Right cardiac atrium (tissue), 5 donors: ENCODE measurements at regions not wholly inside any gene's neighbourhood (a gene's known extent, or its start where the extent isn't known, plus 50 kb on each side); places are given as distances from the start of the nearest gene placed in this dataset.
"Not testable (repeated sequence)": the region's sequence is repeated elsewhere in the genome, so short reads cannot be mapped to it uniquely, and the experiment has no call there.

Experiments
- ATAC-seq, 2 donors: fragments of 200-7000 bp; cut with Tn5 transposase; one replicate each; pipeline versions ENCODE4 v1.8.0 to v1.9.1; 2020; ENCODE audit warnings: moderate library complexity in 2 of 2, mild to moderate bottlenecking in 1 of 2
- DNase-seq, 3 donors: peaks; one replicate each; pipeline ENCODE4 v3.0.0-alpha.2; 2020
- H3K27ac ChIP-seq: one replicate; pipeline ENCODE4 v1.5.1; 2013; ENCODE audit warnings: mild to moderate bottlenecking, low read length, control low read depth, moderate library complexity
- H3K27me3 ChIP-seq: one replicate; pipeline ENCODE4 v1.6.1; 2013; ENCODE audit not compliant: control insufficient read depth, insufficient read depth
- H3K4me1 ChIP-seq: one replicate; pipeline ENCODE4 v1.6.1; 2013; ENCODE audit warnings: low read length; ENCODE audit not compliant: control insufficient read depth, insufficient read depth
- H3K4me3 ChIP-seq: one replicate; pipeline ENCODE4 v1.5.1; 2013; ENCODE audit warnings: low read length, control low read depth
- H3K9me3 ChIP-seq: one replicate; pipeline ENCODE4 v1.6.1; 2013; ENCODE audit warnings: low read length; ENCODE audit not compliant: control insufficient read depth
- WGBS: extraction: QIAGEN DNeasy Blood & Tissue Kit; methylation state at CpG from one replicate; pipeline ENCODE4 v1.1.7; 2013; 5-methylcytosine and 5-hydroxymethylcytosine counted together
- intact Hi-C, 4 donors: fragments of 100-400 bp; cut with DNase I; formaldehyde crosslinking; loops; one replicate each; pipeline versions ENCODE4 v1.11.0 to v1.14.0; 2022 to 2023
- donor health status: healthy with polysubstance abuse.
- donor health status: DM: no; HTN: yes; CAD: no.
- donor health status: DM: no; HTN: no; CAD: no.
- donor health status: DM: no; HTN: yes; CAD: no; lungs with severe emphysema.
- donor health status: DM: yes; HTN: yes; CAD: no.

DNA sequence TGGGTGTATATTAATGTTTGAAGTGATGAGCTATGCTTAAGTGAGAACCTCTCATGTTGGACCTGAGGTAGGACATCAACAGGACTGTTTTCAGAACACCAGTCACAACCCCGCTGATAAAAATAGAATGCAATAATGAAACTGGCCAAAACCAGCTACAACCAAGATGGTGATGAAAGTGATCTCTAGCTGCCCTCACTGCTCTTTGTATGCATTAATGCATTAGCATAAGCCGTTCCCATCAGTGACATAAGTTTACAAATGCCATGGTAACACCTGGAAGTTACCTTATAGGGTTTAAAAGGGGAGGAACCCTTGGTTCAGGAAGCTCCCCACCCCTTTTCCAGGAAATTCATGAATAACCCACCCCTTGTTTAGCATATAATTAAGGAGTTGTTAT lies 672.5 kb upstream of the EEF2KMT start:
- ATAC-seq (no peak), DNase-seq (no peak)
- no peak overlapping the region for H3K27ac ChIP-seq
- WGBS, result 79% methylated on average over 2 of the region's 2 CpGs
- intact Hi-C loops, result loop anchor here in 1 of 4 donors (10.0 kb wide), 1 partner anchor 55 kb away; no protein-coding TSS in a partner anchor
- no peaks in the 10 kb centered on the region for H3K4me1 ChIP-seq
- H3K27me3 ChIP-seq, result no peaks in the 10 kb centered on the region
- H3K9me3 ChIP-seq, result no peaks in the 10 kb centered on the region
- H3K4me3 ChIP-seq, result no peak overlapping the region

DNA sequence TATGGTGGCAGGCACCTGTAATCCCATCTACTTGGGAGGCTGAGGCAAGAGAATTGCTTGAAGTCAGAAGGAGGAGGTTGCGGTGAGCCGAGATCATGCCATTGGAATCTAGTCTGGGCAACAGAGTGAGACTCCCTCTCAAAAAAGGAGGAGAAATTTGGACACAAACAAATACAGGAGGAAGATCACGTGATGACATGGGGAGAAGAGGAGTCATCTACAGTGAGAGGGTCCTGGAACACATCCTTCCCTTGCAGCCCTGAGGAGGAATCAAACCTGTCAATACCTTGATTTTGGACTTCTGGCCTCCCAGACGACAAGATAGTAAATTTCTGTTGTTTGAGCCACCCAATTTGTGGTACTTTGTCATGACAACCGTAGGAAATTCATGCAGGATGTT lies 671.9 kb upstream of the EEF2KMT start:
- 69% methylated on average over 5 of the region's 5 CpGs for WGBS
- intact Hi-C loops, result no loop called here
- Histone ChIP-seq H3K4me3 (no peak overlapping the region), H3K27ac (no peak overlapping the region), H3K9me3 (no peaks in the 10 kb centered on the region), H3K27me3 (no peaks in the 10 kb centered on the region), H3K4me1 (no peaks in the 10 kb centered on the region)
- ATAC-seq (no peak), DNase-seq (no peak)

GRCh38 chr16:5768445-5768844 lies 670.9 kb upstream of the EEF2KMT start:
- H3K27me3 ChIP-seq, result no peaks in the 10 kb centered on the region
- H3K4me3 ChIP-seq, result no peak overlapping the region
- DNase-seq, result no peak
- no peaks in the 10 kb centered on the region for H3K9me3 ChIP-seq
- no peak overlapping the region for H3K27ac ChIP-seq
- H3K4me1 ChIP-seq, result no peaks in the 10 kb centered on the region
- ATAC-seq, result no peak
- WGBS, result 69% methylated on average over 7 of the region's 7 CpGs
- intact Hi-C loops, result no loop called here

DNA sequence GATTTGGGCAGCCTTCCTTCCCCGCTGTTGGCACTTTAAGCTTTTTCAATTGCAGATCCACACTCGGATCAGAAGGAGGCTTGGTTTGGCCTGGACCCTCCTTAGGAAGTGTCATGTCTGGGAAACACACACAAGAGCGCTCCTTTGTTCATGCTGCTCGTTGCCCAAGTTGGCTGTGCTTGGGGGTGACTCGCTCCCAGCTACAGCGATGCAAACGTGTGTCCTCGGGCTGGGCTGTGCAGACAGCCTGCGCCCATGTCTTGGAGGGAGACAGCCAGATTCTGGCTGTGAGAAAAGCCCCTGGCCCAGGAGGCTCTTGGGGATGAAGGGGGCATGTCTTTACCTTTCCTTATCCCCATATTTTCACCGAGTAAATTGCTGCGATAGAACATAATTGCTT lies 665.6 kb upstream of the EEF2KMT start:
- H3K4me1 ChIP-seq, result no peaks in the 10 kb centered on the region
- WGBS, result 62% methylated on average over 11 of the region's 11 CpGs
- DNase-seq (no peak), ATAC-seq (no peak)
- H3K27me3 ChIP-seq, result no peaks in the 10 kb centered on the region
- no peak overlapping the region for H3K4me3 ChIP-seq
- no peaks in the 10 kb centered on the region for H3K9me3 ChIP-seq
- H3K27ac ChIP-seq, result no peak overlapping the region
- intact Hi-C loops, result no loop called here

DNA sequence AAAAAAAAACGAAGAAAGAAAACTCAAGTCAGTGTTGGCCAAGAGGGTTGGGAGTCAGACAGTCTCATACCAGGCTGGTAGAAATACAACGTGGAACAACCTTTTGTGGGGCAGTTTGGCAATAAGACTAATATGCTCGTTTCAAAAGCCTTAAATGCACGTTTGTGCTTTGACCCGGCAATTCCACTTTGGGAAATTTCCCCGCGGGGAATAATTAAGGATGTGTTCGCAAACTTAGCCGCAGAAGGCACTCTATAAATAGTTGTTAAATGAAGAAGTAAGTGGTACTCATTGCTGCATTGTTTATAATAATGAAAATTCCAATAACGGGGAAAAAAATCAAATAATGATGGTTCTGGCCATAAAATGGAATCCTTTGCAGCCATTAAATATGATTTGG lies 664.8 kb upstream of the EEF2KMT start:
- DNase-seq, result no peak
- Histone ChIP-seq H3K27ac (no peak overlapping the region), H3K4me1 (no peaks in the 10 kb centered on the region), H3K27me3 (no peaks in the 10 kb centered on the region), H3K9me3 (no peaks in the 10 kb centered on the region), H3K4me3 (no peak overlapping the region)
- no peak for ATAC-seq
- intact Hi-C loops, result no loop called here
- 73% methylated on average over 10 of the region's 10 CpGs for WGBS

DNA sequence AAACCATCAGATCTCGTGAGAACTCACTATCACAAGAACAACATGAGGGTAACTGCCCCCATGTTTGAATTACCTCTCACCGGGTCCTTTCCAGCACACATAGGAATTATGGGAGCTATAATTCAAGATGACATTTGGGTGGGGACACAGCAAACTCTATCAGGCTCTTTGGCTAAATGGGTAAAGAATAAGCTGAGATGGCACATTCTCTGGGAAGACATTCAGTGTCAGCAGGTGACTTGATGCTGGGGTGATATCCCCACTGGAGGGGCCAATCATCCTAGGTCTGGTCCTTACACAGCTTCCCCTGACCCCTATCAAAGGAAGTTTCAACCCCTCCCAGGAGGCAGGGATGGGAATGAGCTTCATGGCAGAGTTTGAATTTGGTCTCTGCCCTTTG lies 664.0 kb upstream of the EEF2KMT start:
- Histone ChIP-seq H3K4me1 (no peaks in the 10 kb centered on the region), H3K9me3 (no peaks in the 10 kb centered on the region), H3K27me3 (no peaks in the 10 kb centered on the region), H3K27ac (no peak overlapping the region), H3K4me3 (no peak overlapping the region)
- 67% methylated on average over 2 of the region's 2 CpGs for WGBS
- DNase-seq (no peak), ATAC-seq (no peak)
- intact Hi-C loops, result no loop called here

DNA sequence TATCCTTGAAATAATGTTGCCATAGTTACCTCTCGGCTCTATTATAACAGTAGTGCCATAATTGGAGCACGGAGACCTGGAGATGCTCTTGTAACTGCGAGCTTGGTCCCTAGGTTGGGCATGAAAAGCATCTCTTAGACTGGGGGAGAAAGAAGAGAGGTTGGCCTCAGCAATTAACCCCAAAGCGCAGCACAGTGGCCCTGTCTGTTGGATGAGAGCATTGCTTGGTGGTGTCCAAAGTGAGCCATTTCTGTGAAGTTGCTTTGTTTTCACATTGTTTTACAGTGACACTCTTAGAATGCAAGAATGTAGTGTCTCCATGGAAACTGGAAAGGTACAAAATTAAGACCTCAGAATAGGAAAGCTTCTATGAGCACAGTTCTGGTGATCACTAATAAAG lies 660.7 kb upstream of the EEF2KMT start:
- 78% methylated on average over 4 of the region's 4 CpGs for WGBS
- Histone ChIP-seq H3K9me3 (no peaks in the 10 kb centered on the region), H3K4me1 (no peaks in the 10 kb centered on the region), H3K27ac (no peak overlapping the region), H3K4me3 (no peak overlapping the region), H3K27me3 (no peaks in the 10 kb centered on the region)
- no peak for DNase-seq
- ATAC-seq, result no peak
- intact Hi-C loops, result no loop called here

GRCh38 chr16:5756969-5757368 lies 659.4 kb upstream of the EEF2KMT start:
- DNase-seq (no peak), ATAC-seq (no peak)
- Histone ChIP-seq H3K4me3 (no peak overlapping the region), H3K4me1 (no peaks in the 10 kb centered on the region), H3K9me3 (no peaks in the 10 kb centered on the region), H3K27me3 (no peaks in the 10 kb centered on the region), H3K27ac (no peak overlapping the region)
- 59% methylated on average over 5 of the region's 5 CpGs for WGBS
- intact Hi-C loops, result no loop called here

DNA sequence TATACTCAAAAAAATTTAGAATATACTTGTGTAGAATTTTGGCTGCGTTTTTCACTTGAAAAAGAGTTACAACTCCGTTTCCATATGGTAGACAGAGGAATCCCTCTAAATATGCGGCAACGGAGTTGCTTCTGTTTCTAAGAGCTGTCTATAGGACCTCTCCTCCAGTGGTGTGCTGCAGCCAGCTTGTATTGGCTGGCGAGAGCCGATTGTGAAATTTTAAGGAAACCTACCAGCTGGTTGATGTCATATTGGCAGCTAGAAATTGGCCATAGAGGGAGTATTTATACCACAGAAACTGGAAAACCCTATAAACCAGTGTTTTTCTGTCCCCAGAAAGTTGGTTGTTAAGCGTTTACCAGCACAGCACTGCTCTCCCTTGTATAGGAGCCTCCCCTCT lies 655.8 kb upstream of the EEF2KMT start:
- intact Hi-C loops, result no loop called here
- no peaks in the 10 kb centered on the region for H3K27me3 ChIP-seq
- H3K9me3 ChIP-seq, result no peaks in the 10 kb centered on the region
- H3K4me1 ChIP-seq, result no peaks in the 10 kb centered on the region
- DNase-seq (no peak), ATAC-seq (no peak)
- 55% methylated on average over 7 of the region's 7 CpGs for WGBS
- no peak overlapping the region for H3K4me3 ChIP-seq
- no peak overlapping the region for H3K27ac ChIP-seq

GRCh38 chr16:5751216-5751615 lies 653.6 kb upstream of the EEF2KMT start:
- no peaks in the 10 kb centered on the region for H3K9me3 ChIP-seq
- ATAC-seq (no peak), DNase-seq (no peak)
- intact Hi-C loops, result no loop called here
- H3K27me3 ChIP-seq, result no peaks in the 10 kb centered on the region
- H3K4me1 ChIP-seq, result no peaks in the 10 kb centered on the region
- 71% methylated on average over 4 of the region's 4 CpGs for WGBS
- H3K27ac ChIP-seq, result no peak overlapping the region
- no peak overlapping the region for H3K4me3 ChIP-seq

DNA sequence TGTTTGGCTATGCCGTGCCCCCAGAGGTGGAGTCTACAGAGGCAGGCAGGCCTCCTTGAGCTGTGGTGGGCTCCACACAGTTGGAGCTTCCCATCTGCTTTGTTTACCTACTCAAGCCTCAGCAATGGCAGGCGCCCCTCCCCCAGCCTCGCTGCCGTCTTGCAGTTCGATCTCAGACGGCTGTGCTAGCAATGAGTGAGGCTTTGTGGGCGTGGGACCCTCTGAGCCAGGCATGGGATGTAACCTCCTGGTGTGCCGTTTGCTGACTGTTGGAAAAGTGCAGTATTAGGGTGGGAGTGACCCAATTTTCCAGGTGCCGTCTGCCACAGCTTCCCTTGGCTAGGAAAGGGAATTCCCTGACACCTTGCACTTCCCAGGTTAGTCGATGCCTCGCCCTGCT lies 652.8 kb upstream of the EEF2KMT start:
- H3K4me3 ChIP-seq, H3K27ac ChIP-seq, DNase-seq, ATAC-seq, H3K27me3 ChIP-seq, intact Hi-C loops, H3K4me1 ChIP-seq, H3K9me3 ChIP-seq: not testable (repeated sequence)
- WGBS, result 33% methylated on average over 11 of the region's 11 CpGs

- Histone ChIP-seq H3K27me3 (no peaks in the 10 kb centered on the region), H3K4me1 (no peaks in the 10 kb centered on the region), H3K27ac (no peak overlapping the region), H3K9me3 (no peaks in the 10 kb centered on the region), H3K4me3 (no peak overlapping the region)
- DNase-seq (no peak), ATAC-seq (no peak)
- 45% methylated on average over 1 of the region's 1 CpG for WGBS
- intact Hi-C loops, result no loop called here
Observed at GRCh38 chr16:5738586-5738985, 641.0 kb upstream of the EEF2KMT start.
